ENCODE measurements at regions not wholly inside any gene's neighbourhood (a gene's known extent, or its start where the extent isn't known, plus 50 kb on each side); places are given as distances from the start of the nearest gene placed in this dataset.

DNA sequence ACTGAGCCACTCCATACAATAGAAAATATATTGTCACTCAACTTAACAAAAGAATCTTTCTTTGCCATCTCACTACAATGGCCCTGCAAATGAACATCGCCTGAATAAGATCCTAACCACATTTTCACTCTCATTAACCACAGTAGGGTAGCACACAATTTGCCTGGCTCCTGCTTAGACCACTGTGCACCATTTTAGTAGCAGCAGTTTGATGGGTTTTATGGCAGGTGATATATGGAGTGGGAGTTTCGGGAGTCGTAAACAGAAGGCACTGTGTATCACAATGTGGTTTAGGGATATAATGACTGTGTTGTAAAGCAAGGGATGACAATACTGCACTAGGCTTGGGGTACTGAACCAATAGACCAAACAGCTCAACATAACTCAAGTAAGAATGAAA lies 617.4 kb downstream of the BCL11A start:
- WGBS, 3 donors, result 59 to 61% (median 60%) methylated on average over 3 of the region's 3 CpGs
- no peaks in the 10 kb centered on the region for H3K4me1 ChIP-seq

GRCh38 chr2:59935005-59935404 lies 618.4 kb downstream of the BCL11A start:
- intact Hi-C loops (cut with DNase I), result no loop called here
- TF ChIP-seq, protein P1, sequence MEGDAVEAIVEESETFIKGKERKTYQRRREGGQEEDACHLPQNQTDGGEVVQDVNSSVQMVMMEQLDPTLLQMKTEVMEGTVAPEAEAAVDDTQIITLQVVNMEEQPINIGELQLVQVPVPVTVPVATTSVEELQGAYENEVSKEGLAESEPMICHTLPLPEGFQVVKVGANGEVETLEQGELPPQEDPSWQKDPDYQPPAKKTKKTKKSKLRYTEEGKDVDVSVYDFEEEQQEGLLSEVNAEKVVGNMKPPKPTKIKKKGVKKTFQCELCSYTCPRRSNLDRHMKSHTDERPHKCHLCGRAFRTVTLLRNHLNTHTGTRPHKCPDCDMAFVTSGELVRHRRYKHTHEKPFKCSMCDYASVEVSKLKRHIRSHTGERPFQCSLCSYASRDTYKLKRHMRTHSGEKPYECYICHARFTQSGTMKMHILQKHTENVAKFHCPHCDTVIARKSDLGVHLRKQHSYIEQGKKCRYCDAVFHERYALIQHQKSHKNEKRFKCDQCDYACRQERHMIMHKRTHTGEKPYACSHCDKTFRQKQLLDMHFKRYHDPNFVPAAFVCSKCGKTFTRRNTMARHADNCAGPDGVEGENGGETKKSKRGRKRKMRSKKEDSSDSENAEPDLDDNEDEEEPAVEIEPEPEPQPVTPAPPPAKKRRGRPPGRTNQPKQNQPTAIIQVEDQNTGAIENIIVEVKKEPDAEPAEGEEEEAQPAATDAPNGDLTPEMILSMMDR (IDR thresholded peaks at IDR 0.05), result no peak
- Histone ChIP-seq H3K36me3 (ENCODE audit: insufficient read depth in 1 of 2, low read depth in 1 of 2) (no peaks in the 10 kb centered on the region), H3K4me3 (no peak overlapping the region), H3K27ac (no peak overlapping the region), H3K4me1 (no peaks in the 10 kb centered on the region), H3K9me3 (no peaks in the 10 kb centered on the region), H3K27me3 (ENCODE audit: insufficient read depth in 3 of 3, low read length in 2 of 3) (no peaks in the 10 kb centered on the region)
- WGBS, 3 donors, result 71 to 79% (median 72%) methylated on average over 2 of the region's 2 CpGs
- ATAC-seq, result no peak
- DNase-seq, result no peak

More for the DNA sequence above, 617.4 kb downstream of the BCL11A start:
- TF ChIP-seq, protein P1 (IDR thresholded peaks at IDR 0.05), result no peak
- H3K27me3 ChIP-seq (ENCODE audit: insufficient read depth in 3 of 3, low read length in 2 of 3), result no peaks in the 10 kb centered on the region
- DNase-seq (no peak), ATAC-seq (no peak)
- H3K9me3 ChIP-seq, result no peaks in the 10 kb centered on the region
- no peak overlapping the region for H3K4me3 ChIP-seq
- intact Hi-C loops (cut with DNase I), result no loop called here
- no peaks in the 10 kb centered on the region for H3K36me3 ChIP-seq (ENCODE audit: insufficient read depth in 1 of 2, low read depth in 1 of 2)
- no peak overlapping the region for H3K27ac ChIP-seq

- H3K9me3 ChIP-seq, result no peaks in the 10 kb centered on the region
- TF ChIP-seq, protein P1 (IDR thresholded peaks at IDR 0.05), result no peak
- no peak overlapping the region for H3K27ac ChIP-seq
- H3K27me3 ChIP-seq (ENCODE audit: insufficient read depth in 3 of 3, low read length in 2 of 3), result no peaks in the 10 kb centered on the region
- no peaks in the 10 kb centered on the region for H3K4me1 ChIP-seq
- WGBS, 3 donors, result 55 to 77% (median 65%) methylated on average over 3 of the region's 3 CpGs
- DNase-seq, result no peak
- H3K4me3 ChIP-seq, result no peak overlapping the region
- intact Hi-C loops (cut with DNase I), result no loop called here
- no peak for ATAC-seq
- no peaks in the 10 kb centered on the region for H3K36me3 ChIP-seq (ENCODE audit: insufficient read depth in 1 of 2, low read depth in 1 of 2)
Measured at GRCh38 chr2:59933948-59934347, 619.5 kb downstream of the BCL11A start.

- Histone ChIP-seq H3K36me3 (ENCODE audit: insufficient read depth in 1 of 2, low read depth in 1 of 2) (no peaks in the 10 kb centered on the region), H3K4me1 (no peaks in the 10 kb centered on the region), H3K4me3 (no peak overlapping the region), H3K27me3 (ENCODE audit: insufficient read depth in 3 of 3, low read length in 2 of 3) (no peaks in the 10 kb centered on the region), H3K9me3 (no peaks in the 10 kb centered on the region), H3K27ac (no peak overlapping the region)
- ATAC-seq (no peak), DNase-seq (no peak)
- TF ChIP-seq, protein P1 (IDR thresholded peaks at IDR 0.05), result no peak
- intact Hi-C loops (cut with DNase I), result no loop called here
- WGBS, 3 donors, result 72 to 87% (median 82%) methylated on average over 5 of the region's 5 CpGs
Measured at GRCh38 chr2:59932341-59932740, 621.1 kb downstream of the BCL11A start.

DNA sequence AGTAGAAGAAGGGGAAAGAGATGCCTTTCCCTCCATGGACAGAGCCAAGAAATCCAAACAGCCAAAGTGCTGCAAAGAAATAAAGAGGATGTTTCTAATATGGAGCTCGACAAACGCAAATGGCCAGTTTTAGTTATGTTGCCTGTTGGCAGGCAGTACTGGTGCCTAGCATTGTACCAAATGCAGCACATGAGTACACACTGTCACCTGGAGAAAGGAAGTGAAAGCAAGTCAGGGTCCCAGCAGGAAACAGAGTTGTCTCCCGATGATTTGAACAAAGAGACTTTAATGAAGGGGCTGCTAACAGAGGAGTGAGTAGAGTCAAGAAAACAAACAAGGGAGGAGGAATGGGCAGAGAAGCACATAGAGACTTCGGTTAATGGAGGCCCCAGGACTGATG lies 623.0 kb downstream of the BCL11A start:
- Histone ChIP-seq H3K9me3 (no peaks in the 10 kb centered on the region), H3K4me3 (no peak overlapping the region), H3K27ac (no peak overlapping the region), H3K36me3 (ENCODE audit: insufficient read depth in 1 of 2, low read depth in 1 of 2) (no peaks in the 10 kb centered on the region), H3K4me1 (no peaks in the 10 kb centered on the region), H3K27me3 (ENCODE audit: insufficient read depth in 3 of 3, low read length in 2 of 3) (peaks cover 0 to 2% (median 0%) of the 10 kb centered on the region in 3 donors)
- DNase-seq (no peak), ATAC-seq (no peak)
- TF ChIP-seq, protein P1 (IDR thresholded peaks at IDR 0.05), result no peak
- WGBS, 3 donors, result 73 to 80% (median 73%) methylated on average over 4 of the region's 4 CpGs
- intact Hi-C loops (cut with DNase I), result no loop called here
